ENCODE measurements at regions not wholly inside any gene's neighbourhood (a gene's known extent, or its start where the extent isn't known, plus 50 kb on each side); places are given as distances from the start of the nearest gene placed in this dataset.

DNA sequence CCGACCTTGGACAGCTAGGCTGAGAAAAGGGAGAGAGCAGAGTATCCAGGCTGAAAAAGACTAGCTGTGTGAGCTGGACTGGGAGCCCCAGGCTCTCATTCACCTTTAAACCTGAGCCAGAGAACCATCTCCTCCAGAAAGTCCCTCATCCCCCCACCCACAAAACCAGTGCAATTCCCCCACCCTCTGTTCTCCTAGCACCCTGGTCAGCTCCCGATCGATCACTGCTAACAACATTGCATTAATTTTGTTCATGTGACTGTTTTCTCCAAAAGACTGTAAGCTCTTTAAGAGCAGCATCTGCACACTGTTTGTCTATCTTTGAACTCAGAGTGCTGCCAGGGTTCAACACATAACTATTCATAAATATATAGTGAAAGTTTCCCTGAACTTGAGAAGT lies 67.1 kb upstream of the NFASC start:
- TF ChIP-seq RAD21 (IDR thresholded peaks at IDR 0.05; ENCODE audit: low read length) = no peak
- TF ChIP-seq CTCF (conservative IDR thresholded peaks at IDR 0.05; ENCODE audit: low read depth, low read length) = no peak
- no peak for TF ChIP-seq NFE2L2 (IDR thresholded peaks at IDR 0.05; ENCODE audit: low read depth, low read length)
- no peak for TF ChIP-seq POLR2A (IDR thresholded peaks at IDR 0.05; ENCODE audit: low read depth, low read length)
- no peak for TF ChIP-seq ELK1 (IDR thresholded peaks at IDR 0.05; ENCODE audit: borderline replicate concordance, low read depth, low read length)
- no peak for TF ChIP-seq BHLHE40 (IDR thresholded peaks at IDR 0.05; ENCODE audit: low read depth, low read length)
- no peak for TF ChIP-seq MAFK (IDR thresholded peaks at IDR 0.05; ENCODE audit: low read depth, low read length)
- no peak for TF ChIP-seq USF2 (IDR thresholded peaks at IDR 0.05; ENCODE audit: low read depth, low read length)
- TF ChIP-seq RCOR1 (IDR thresholded peaks at IDR 0.05; ENCODE audit: insufficient replicate concordance, low read length) = no peak
- TF ChIP-seq FOS (IDR thresholded peaks at IDR 0.05; ENCODE audit: low read depth, low read length) = no peak
- TF ChIP-seq RFX5 (IDR thresholded peaks at IDR 0.05; ENCODE audit: low read depth, low read length) = no peak
- TF ChIP-seq SMC3 (IDR thresholded peaks at IDR 0.05; ENCODE audit: low read depth, low read length) = no peak
- TF ChIP-seq CHD1 (IDR thresholded peaks at IDR 0.05; ENCODE audit: low read depth, low read length) = no peak
- no peak for TF ChIP-seq CEBPB (IDR thresholded peaks at IDR 0.05; ENCODE audit: low read depth, low read length)
- TF ChIP-seq MXI1 (IDR thresholded peaks at IDR 0.05; ENCODE audit: borderline replicate concordance, low read depth, low read length) = no peak
- TF ChIP-seq MAZ (IDR thresholded peaks at IDR 0.05; ENCODE audit: borderline replicate concordance, low read depth, low read length) = no peak
- ChIA-PET CTCF (interaction anchor here (1.5 kb wide), 1 partner anchor 9 kb away, joined by 3 read pairs; no protein-coding TSS in a partner anchor), POLR2A (ENCODE audit: unreplicated experiment) (no interaction called here)
- H3K23ac ChIP-seq (ENCODE audit: low read depth, low read length) = no peak overlapping the region
- H2AFZ ChIP-seq (replicated peaks; ENCODE audit: low read length, poor library complexity) = no peak overlapping the region
- H3K9me3 ChIP-seq (ENCODE audit: control insufficient read depth, insufficient read depth, low read length) = no peaks in the 10 kb centered on the region
- peaks cover 2% of the 10 kb centered on the region; the same call in 1 of the 2 replicates for H3K27me3 ChIP-seq (ENCODE audit: control insufficient read depth, insufficient read depth, low read length)
- no peak overlapping the region for H3K56ac ChIP-seq (ENCODE audit: extremely low read depth, insufficient read depth, low read length)
- H3K4me3 ChIP-seq (ENCODE audit: insufficient read depth, low read depth, low read length) = no peak overlapping the region
- H2AK5ac ChIP-seq (ENCODE audit: low read depth, low read length) = no peak overlapping the region
- DNase-seq (no peak), ATAC-seq (ENCODE audit: low read depth) (no peak)
- H4K20me1 ChIP-seq (ENCODE audit: insufficient read depth, low read length) = no peaks in the 10 kb centered on the region
- no peak overlapping the region for H3K9ac ChIP-seq (ENCODE audit: low read depth, low read length)
- H2BK15ac ChIP-seq (ENCODE audit: low read depth, low read length) = no peak overlapping the region
- H2AK9ac ChIP-seq (replicated peaks; ENCODE audit: low read depth, low read length, poor library complexity) = no peak overlapping the region
- WGBS, 2 experiments (ENCODE audit: extremely low coverage in 2 of 2, insufficient read length in 1 of 2) = no CpG with 5 or more reads among the region's 3 CpGs
- H3K36me3 ChIP-seq (ENCODE audit: control insufficient read depth, insufficient read depth, low read length) = no peaks in the 10 kb centered on the region
- no peak overlapping the region for H3K27ac ChIP-seq (ENCODE audit: insufficient read depth, low read length)
- no peak overlapping the region for H4K5ac ChIP-seq (ENCODE audit: low read depth, low read length)
- H3K18ac ChIP-seq (ENCODE audit: low read depth, low read length) = no peak overlapping the region
- H3K79me1 ChIP-seq (ENCODE audit: low read depth in 1 of 2, low read length in 2 of 2) = no peaks in the 10 kb centered on the region
- no peak overlapping the region for H3K4ac ChIP-seq (ENCODE audit: low read depth, low read length)
- no peak overlapping the region for H4K8ac ChIP-seq (ENCODE audit: low read depth in 2 of 2, low read length in 2 of 2)
- H2BK120ac ChIP-seq (ENCODE audit: low read depth, low read length) = no peak overlapping the region
- H3K14ac ChIP-seq (replicated peaks; ENCODE audit: low read depth, low read length) = no peak overlapping the region
- no peak overlapping the region for H3K4me2 ChIP-seq (ENCODE audit: low read depth, low read length)
- no peak overlapping the region for H2BK5ac ChIP-seq (ENCODE audit: low read depth, low read length, poor library complexity, severe bottlenecking)
- no peaks in the 10 kb centered on the region for H3K4me1 ChIP-seq (ENCODE audit: control insufficient read depth, insufficient read depth, low read length)
- in situ Hi-C loops (cut with MboI; ENCODE audit: low sequenced_read_pairs) (loop anchor here (25.0 kb wide), 1 partner anchor 459 kb away; no protein-coding TSS in a partner anchor), dilution Hi-C loops (cut with HindIII; ENCODE audit: low sequenced_read_pairs, unreplicated experiment) (no loop called here), intact Hi-C loops (cut with micrococcal nuclease) (no loop called here)
- no peak overlapping the region for H4K91ac ChIP-seq (ENCODE audit: insufficient read depth, low read depth, low read length)
- H2BK20ac ChIP-seq (ENCODE audit: low read depth, low read length) = no peak overlapping the region
- H3K9me1 ChIP-seq (ENCODE audit: insufficient read depth, low read length) = no peaks in the 10 kb centered on the region
- no TSS peak for BruUV-seq (replicated peaks)

Measured in IMR-90 (cell line).